ENCODE measurements at regions not wholly inside any gene's neighbourhood (a gene's known extent, or its start where the extent isn't known, plus 50 kb on each side); places are given as distances from the start of the nearest gene placed in this dataset.

DNA sequence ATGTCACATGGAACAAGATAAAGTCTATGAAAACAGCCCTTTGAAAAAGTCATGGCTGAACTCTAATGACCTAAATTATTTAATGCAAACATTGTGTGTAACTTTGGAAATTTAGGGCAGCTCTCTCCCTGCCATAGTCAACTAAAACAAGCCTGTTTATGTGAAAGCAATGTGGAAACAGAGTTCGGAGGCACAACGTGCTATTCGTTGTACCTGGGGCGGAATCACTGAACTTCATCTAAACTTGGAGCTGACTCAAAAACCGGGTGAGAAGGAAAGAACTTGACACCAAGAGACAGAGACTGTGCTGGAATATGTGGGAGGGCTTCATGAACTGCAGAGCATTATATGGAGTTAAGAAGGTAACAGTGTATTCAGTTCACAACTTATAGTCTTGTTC lies 764.9 kb upstream of the GOLIM4 start:
- ChIA-PET POLR2A (no interaction called here), CTCF (no interaction called here)
- intact Hi-C loops (cut with micrococcal nuclease), result no loop called here
- Mint-ChIP-seq H3K27ac (no peak overlapping the region), H3K27me3 (no peaks in the 10 kb centered on the region), H3K9me3 (peaks cover 7% of the 10 kb centered on the region), H3K4me1 (ENCODE audit: low read depth) (no peaks in the 10 kb centered on the region), H3K36me3 (ENCODE audit: low read depth) (no peaks in the 10 kb centered on the region), H3K4me3 (no peak overlapping the region)
- TF ChIP-seq, protein P1, sequence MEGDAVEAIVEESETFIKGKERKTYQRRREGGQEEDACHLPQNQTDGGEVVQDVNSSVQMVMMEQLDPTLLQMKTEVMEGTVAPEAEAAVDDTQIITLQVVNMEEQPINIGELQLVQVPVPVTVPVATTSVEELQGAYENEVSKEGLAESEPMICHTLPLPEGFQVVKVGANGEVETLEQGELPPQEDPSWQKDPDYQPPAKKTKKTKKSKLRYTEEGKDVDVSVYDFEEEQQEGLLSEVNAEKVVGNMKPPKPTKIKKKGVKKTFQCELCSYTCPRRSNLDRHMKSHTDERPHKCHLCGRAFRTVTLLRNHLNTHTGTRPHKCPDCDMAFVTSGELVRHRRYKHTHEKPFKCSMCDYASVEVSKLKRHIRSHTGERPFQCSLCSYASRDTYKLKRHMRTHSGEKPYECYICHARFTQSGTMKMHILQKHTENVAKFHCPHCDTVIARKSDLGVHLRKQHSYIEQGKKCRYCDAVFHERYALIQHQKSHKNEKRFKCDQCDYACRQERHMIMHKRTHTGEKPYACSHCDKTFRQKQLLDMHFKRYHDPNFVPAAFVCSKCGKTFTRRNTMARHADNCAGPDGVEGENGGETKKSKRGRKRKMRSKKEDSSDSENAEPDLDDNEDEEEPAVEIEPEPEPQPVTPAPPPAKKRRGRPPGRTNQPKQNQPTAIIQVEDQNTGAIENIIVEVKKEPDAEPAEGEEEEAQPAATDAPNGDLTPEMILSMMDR (IDR thresholded peaks at IDR 0.05), result no peak
- ATAC-seq (no peak), DNase-seq (no peak)

DNA sequence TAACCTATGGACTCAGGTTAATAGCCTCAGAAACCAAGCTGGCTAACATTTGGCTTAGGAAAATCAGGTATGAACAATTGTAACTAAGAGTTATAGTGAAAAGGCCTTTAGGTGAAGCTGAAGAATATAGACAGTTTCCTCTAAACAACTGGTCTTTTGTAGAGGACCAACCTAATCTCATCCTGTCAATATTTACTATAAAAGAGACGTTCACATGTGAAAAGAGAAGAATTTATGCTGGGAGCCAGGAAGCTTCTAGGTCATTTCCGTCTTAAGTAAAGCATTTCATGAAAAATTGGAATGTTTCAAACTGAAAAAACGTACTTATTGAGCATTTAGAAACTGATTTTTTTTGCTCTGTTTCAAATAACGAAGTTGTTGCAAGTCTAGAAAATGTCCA lies 764.3 kb upstream of the GOLIM4 start:
- no peak for ATAC-seq
- H3K4me1 Mint-ChIP-seq (ENCODE audit: low read depth), result no peaks in the 10 kb centered on the region
- no peak overlapping the region for H3K4me3 Mint-ChIP-seq
- DNase-seq, result no peak
- H3K36me3 Mint-ChIP-seq (ENCODE audit: low read depth), result no peaks in the 10 kb centered on the region
- H3K9me3 Mint-ChIP-seq, result peaks cover 7% of the 10 kb centered on the region
- H3K27me3 Mint-ChIP-seq, result no peaks in the 10 kb centered on the region
- POLR2A ChIA-PET, result no interaction called here
- CTCF ChIA-PET, result no interaction called here
- intact Hi-C loops (cut with micrococcal nuclease), result no loop called here
- H3K27ac Mint-ChIP-seq, result no peak overlapping the region
- TF ChIP-seq, protein P1 (IDR thresholded peaks at IDR 0.05), result no peak

DNA sequence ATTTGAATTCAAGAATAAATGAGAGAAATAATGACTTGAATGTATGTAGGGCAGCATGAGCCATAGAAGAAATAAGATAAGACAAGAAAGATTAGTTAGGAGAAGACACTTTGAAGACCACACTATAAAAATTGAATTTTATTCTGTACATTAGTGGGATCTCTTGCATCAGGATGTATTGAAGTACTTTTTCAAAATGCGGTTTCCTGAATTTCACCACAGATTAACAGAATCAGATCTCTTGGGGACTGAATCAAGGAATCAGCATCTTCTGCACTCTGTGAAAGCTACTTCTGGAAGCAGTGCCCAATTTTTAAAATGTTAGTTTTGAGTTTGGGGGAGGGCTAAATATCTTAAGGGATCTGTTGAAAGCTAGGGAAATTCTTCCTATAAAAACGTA lies 763.9 kb upstream of the GOLIM4 start:
- no peaks in the 10 kb centered on the region for H3K4me1 Mint-ChIP-seq (ENCODE audit: low read depth)
- intact Hi-C loops (cut with micrococcal nuclease), result no loop called here
- H3K27me3 Mint-ChIP-seq, result no peaks in the 10 kb centered on the region
- ChIA-PET POLR2A (no interaction called here), CTCF (no interaction called here)
- H3K9me3 Mint-ChIP-seq, result peaks cover 7% of the 10 kb centered on the region
- TF ChIP-seq, protein P1 (IDR thresholded peaks at IDR 0.05), result no peak
- ATAC-seq (no peak), DNase-seq (no peak)
- no peak overlapping the region for H3K27ac Mint-ChIP-seq
- H3K4me3 Mint-ChIP-seq, result no peak overlapping the region
- no peaks in the 10 kb centered on the region for H3K36me3 Mint-ChIP-seq (ENCODE audit: low read depth)

DNA sequence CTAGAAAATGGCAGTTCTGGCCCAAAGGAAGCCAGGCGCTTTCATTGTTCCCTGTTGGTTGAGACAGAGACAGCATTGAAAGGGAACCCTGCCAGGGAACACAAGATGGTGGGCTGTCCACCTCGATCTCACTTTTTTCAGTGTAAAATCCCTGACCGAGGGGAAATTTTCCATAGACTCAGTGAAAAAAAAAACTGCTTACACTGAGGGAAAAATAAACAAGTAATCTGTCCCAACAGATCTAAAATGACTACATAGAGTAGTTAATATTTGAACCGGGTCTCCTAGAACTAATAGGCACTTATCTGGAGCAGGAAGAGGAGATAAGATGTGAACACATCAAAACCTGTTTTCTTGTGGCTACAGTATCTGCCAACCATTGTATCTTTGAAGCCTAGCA lies 763.4 kb upstream of the GOLIM4 start:
- H3K27me3 Mint-ChIP-seq, result no peaks in the 10 kb centered on the region
- no peaks in the 10 kb centered on the region for H3K36me3 Mint-ChIP-seq (ENCODE audit: low read depth)
- ATAC-seq, result no peak
- no peak for DNase-seq
- no peak overlapping the region for H3K27ac Mint-ChIP-seq
- intact Hi-C loops (cut with micrococcal nuclease), result no loop called here
- ChIA-PET CTCF (no interaction called here), POLR2A (no interaction called here)
- no peaks in the 10 kb centered on the region for H3K4me1 Mint-ChIP-seq (ENCODE audit: low read depth)
- TF ChIP-seq, protein P1 (IDR thresholded peaks at IDR 0.05), result no peak
- peaks cover 7% of the 10 kb centered on the region for H3K9me3 Mint-ChIP-seq
- H3K4me3 Mint-ChIP-seq, result no peak overlapping the region

DNA sequence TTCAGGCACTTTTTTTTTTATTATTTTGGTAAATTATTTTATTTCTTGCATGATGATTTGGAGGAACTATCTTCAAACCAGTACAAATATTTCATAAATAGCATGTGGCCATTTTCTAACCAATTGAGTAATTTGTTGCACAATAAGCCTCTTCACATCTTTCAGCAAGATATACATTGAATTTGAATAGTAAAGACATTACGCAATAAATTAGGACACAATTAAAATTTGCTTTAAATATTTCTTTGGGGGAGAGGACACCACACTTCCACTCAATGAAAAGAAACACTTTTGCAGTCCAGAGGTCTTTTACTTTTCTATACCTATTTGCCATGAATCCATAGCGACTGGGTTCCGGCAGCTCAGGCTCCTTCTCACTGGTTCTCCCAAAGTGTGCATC lies 762.6 kb upstream of the GOLIM4 start:
- Mint-ChIP-seq H3K4me1 (ENCODE audit: low read depth) (no peaks in the 10 kb centered on the region), H3K9me3 (peaks cover 7% of the 10 kb centered on the region), H3K27me3 (no peaks in the 10 kb centered on the region), H3K4me3 (no peak overlapping the region), H3K36me3 (ENCODE audit: low read depth) (no peaks in the 10 kb centered on the region), H3K27ac (no peak overlapping the region)
- TF ChIP-seq, protein P1 (IDR thresholded peaks at IDR 0.05), result no peak
- intact Hi-C loops (cut with micrococcal nuclease), result no loop called here
- POLR2A ChIA-PET, result no interaction called here
- DNase-seq (no peak), ATAC-seq (no peak)
- CTCF ChIA-PET, result no interaction called here

All from activated CD8-positive, alpha-beta T cell treated with anti-CD3 and anti-CD28 coated beads for 36 hours (primary cell).